HEK293T (cell line): ENCODE measurements at regions not wholly inside any gene's neighbourhood (a gene's known extent, or its start where the extent isn't known, plus 50 kb on each side); places are given as distances from the start of the nearest gene placed in this dataset.

ENCODE experiments used
- FOXM1 ChIP-seq: fragments of 450-650 bp; IDR thresholded peaks from 2 replicates; pipeline ENCODE4 v1.6.1; 2017; ENCODE audit warnings: mild to moderate bottlenecking, borderline replicate concordance
- L3MBTL2 ChIP-seq: fragments of 450-650 bp; conservative IDR thresholded peaks from 2 replicates; pipeline ENCODE4 v1.6.1; 2016; ENCODE audit warnings: mild to moderate bottlenecking
- LEF1 ChIP-seq: fragments of 450-650 bp; IDR thresholded peaks from 2 replicates; pipeline ENCODE4 v1.6.1; 2017; ENCODE audit warnings: mild to moderate bottlenecking, borderline replicate concordance
- NFRKB ChIP-seq: fragments of 450-650 bp; IDR thresholded peaks from 2 replicates; pipeline ENCODE4 v1.6.1; 2016; ENCODE audit warnings: mild to moderate bottlenecking, moderate library complexity
- SUZ12 ChIP-seq: fragments of 450-650 bp; IDR thresholded peaks from 2 replicates; pipeline ENCODE4 v1.6.1; 2016; ENCODE audit warnings: mild to moderate bottlenecking
- TARDBP ChIP-seq: fragments of 450-650 bp; IDR thresholded peaks from 2 replicates; pipeline ENCODE4 v1.6.1; 2016

DNA sequence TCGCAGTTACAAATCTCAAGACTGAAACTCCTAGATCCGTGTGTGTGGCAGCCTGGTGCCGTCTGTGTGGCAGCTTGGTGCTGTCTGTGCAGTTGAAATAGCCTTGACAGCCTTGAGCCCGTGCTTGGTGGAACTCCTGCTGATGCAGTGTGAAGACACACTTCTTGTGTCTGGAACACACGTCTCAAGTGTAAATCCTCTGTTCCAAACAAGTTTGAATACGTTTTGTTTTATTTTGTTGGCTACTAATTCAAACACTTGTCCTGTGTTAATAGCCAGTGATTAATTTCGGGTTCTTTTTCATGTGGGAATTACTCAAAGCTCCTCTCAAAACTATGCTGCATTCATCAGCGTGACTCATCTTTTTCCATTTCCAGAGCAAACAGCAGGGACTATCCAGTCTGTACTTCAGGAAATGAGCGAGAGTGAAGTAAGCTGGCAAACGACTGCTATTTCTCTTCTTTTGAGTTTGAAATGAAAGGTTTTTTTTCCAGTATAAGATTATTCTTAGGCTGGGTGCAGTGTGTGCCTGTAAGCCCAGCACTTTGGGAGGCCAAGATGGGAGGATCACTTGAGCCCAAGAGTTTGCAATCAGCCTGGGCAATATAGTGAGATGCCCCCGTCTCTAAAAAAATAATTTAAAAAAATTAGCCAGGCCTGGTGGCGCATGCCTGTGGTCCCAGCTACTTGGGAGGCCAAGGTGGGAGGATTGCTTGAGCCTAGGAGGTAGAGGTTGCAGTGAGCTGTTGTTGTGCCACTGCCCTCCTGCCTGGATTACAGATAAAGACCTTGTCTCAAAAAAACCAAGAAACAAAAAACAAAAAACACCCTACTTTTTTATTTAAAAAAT lies 152.9 kb downstream of the SPP2 start:
- TF ChIP-seq SUZ12 = no peak
- no peak for TF ChIP-seq L3MBTL2
- TF ChIP-seq NFRKB = no peak
- TF ChIP-seq FOXM1 = no peak
- TF ChIP-seq TARDBP = no peak
- no peak for TF ChIP-seq LEF1
